Tongue (tissue), 1 donor: ENCODE measurements at regions not wholly inside any gene's neighbourhood (a gene's known extent, or its start where the extent isn't known, plus 50 kb on each side); places are given as distances from the start of the nearest gene placed in this dataset.

Experiments
- DNase-seq: peaks from one replicate; pipeline ENCODE4 v3.0.0-alpha.2; 2015

GRCh38 chr15:94004697-94005096 is 226.7 kb upstream of the MCTP2 start:
- DNase-seq, result peak; percentile 27

- DNase-seq, result no peak
Measured at GRCh38 chr15:94002041-94002440, 229.3 kb upstream of the MCTP2 start.

- peak; percentile 38 for DNase-seq
Measured at GRCh38 chr15:94001255-94001801, 230.0 kb upstream of the MCTP2 start.

- DNase-seq, result no peak
Measured at GRCh38 chr15:94000606-94001005, 230.8 kb upstream of the MCTP2 start.

GRCh38 chr15:93997071-93997658 is 234.2 kb upstream of the MCTP2 start:
- peak; percentile 59 for DNase-seq

GRCh38 chr15:93989440-93989998 is 241.8 kb upstream of the MCTP2 start:
- DNase-seq, result peak; percentile 45

DNA sequence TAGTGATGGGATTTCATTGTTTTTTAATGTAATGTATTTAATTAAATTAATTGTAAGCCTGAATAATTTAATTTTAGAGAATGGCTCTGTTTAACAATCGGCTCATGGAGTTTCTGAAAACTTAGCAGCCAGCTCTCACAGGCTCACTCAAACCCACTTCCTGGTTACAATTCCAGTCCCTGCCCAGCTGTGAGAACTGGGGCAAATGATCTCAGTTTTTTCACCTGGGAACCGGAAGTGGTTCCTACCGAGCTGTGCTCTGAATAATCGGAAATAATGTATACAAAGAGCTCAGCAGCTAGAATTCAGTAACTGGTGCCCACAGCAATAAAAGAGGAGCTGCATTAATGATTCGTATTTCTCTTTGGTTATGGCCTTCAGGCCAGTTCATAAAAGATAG is 244.3 kb upstream of the MCTP2 start:
- DNase-seq, result no peak

GRCh38 chr15:93986400-93986984 is 244.9 kb upstream of the MCTP2 start:
- no peak for DNase-seq

- DNase-seq, result no peak
Measured at GRCh38 chr15:93985925-93986324, 245.4 kb upstream of the MCTP2 start.

DNA sequence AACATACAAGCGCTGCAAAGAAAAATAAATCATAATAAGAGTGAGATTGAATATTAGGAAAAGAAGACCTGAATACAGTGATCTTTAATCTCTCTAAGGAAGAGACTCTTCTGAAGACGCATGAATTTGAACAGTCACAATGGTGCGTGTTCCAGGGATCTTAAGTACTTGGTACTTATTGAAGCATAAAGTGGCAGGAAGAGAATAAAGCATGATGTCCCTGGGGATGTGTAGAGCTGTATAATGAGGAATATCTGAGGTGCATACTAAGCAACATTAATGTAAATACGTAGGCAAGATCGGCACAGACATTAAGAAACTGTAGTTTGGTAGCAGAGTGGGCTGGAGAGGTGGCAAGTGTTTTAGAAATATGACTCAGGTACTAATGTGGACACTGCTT is 246.2 kb upstream of the MCTP2 start:
- no peak for DNase-seq

DNA sequence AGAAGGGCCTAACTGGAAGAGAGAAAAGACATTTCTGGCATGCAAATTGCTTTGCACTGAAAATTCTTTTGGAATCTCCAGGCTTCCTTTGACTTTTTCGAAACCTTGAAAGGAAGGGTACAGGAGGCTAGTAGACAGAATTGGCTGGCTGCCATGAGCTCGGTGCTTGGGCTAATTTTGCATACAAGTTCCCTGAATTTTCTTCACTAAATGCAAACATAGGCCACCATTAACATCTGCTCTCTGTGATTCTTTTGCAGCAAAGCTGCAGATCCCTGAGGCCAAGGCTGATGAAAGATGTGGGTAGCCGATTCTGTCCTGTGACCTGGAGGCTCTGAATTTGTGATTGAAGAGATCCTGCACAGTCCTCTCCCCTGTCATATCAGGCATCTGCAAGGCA is 247.8 kb upstream of the MCTP2 start:
- DNase-seq, result peak; percentile 62

GRCh38 chr15:93982226-93982727 is 249.1 kb upstream of the MCTP2 start:
- DNase-seq, result peak; percentile 94

- DNase-seq, result no peak
Measured at GRCh38 chr15:93981706-93982105, 249.7 kb upstream of the MCTP2 start.

GRCh38 chr15:93980261-93980911 is 251.0 kb upstream of the MCTP2 start:
- peak; percentile 85 for DNase-seq

- DNase-seq, result peak; percentile 72
Measured at GRCh38 chr15:93974804-93975481, 256.4 kb upstream of the MCTP2 start.

- peak; percentile 86 for DNase-seq
Measured at GRCh38 chr15:93973287-93973686, 258.1 kb upstream of the MCTP2 start.

- no peak for DNase-seq
Measured at GRCh38 chr15:93968773-93969172, 262.6 kb upstream of the MCTP2 start.

- no peak for DNase-seq
Measured at GRCh38 chr15:93965304-93965908, 266.0 kb upstream of the MCTP2 start.

- DNase-seq, result no peak
Measured at GRCh38 chr15:93954985-93955571, 276.3 kb upstream of the MCTP2 start.

GRCh38 chr15:93948726-93949125 is 282.6 kb upstream of the MCTP2 start:
- DNase-seq, result peak; percentile 27

DNA sequence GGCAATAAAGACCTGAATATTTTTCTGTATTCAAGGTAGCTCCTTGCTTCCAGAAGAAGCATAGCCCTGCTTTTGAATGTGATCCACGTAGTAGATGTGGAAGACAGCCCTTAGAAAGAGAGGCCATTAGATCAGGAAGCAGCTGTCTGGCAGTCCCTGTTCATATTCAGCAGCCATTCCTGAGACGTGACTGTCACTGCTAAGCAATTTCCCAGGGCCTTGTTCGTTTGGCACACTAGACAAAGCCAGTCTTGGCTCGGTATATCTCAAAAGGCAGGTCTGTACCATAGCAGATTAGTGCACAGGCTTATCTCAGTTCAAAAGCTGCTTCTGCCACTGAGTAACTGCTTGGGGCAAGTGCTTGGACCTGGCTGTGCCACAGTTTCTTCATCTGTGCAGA is 287.8 kb upstream of the MCTP2 start:
- peak; percentile 74 for DNase-seq

- peak; percentile 26 for DNase-seq
Measured at GRCh38 chr15:93942269-93942694, 289.1 kb upstream of the MCTP2 start.
